ENCODE measurements at regions not wholly inside any gene's neighbourhood (a gene's known extent, or its start where the extent isn't known, plus 50 kb on each side); places are given as distances from the start of the nearest gene placed in this dataset.

DNA sequence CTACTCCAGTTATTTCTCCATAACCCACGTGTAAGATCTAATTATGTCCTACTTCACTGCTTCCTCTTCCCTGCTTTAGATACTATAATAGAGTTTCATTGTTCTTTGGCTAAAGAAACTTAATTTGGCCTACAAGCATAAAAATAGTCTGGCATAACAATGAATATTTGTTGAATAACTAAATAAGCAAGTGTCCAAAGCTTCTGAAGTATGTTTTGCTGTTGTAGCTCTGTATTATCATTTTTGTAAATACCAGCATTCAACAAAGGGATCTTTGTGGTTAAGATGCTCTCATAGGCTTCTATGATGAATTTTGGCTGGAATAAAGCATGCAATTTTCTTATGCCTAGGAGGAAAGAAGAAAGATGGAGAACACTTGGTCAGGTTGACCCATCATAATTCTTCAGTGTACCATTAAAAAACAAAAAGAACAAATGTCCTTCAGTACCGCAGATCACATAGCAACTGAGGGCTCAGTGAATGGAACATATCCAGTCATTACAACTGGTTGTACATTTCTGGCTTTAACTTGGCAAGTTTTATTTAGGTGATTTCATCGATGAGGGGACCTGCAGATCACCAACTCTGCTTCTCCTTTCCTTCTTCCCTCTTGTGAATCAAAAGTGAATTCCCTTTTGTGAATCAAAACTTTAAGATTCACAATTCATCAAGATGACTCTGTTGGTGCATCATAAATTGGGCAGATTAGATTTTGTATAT, 465.9 kb upstream of the TGFBR2 start:
- TF ChIP-seq EZH2 (IDR thresholded peaks at IDR 0.05; ENCODE audit: low read length, missing control alignments), result no peak
- TF ChIP-seq, protein P1, sequence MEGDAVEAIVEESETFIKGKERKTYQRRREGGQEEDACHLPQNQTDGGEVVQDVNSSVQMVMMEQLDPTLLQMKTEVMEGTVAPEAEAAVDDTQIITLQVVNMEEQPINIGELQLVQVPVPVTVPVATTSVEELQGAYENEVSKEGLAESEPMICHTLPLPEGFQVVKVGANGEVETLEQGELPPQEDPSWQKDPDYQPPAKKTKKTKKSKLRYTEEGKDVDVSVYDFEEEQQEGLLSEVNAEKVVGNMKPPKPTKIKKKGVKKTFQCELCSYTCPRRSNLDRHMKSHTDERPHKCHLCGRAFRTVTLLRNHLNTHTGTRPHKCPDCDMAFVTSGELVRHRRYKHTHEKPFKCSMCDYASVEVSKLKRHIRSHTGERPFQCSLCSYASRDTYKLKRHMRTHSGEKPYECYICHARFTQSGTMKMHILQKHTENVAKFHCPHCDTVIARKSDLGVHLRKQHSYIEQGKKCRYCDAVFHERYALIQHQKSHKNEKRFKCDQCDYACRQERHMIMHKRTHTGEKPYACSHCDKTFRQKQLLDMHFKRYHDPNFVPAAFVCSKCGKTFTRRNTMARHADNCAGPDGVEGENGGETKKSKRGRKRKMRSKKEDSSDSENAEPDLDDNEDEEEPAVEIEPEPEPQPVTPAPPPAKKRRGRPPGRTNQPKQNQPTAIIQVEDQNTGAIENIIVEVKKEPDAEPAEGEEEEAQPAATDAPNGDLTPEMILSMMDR (conservative IDR thresholded peaks at IDR 0.05 in 1 of 2, IDR thresholded peaks at IDR 0.05 in 1 of 2; ENCODE audit: low read depth in 1 of 2, low read length in 2 of 2), result no peak

Measured in fibroblast of lung (primary cell).